WTC11 (cell line): ENCODE measurements at regions not wholly inside any gene's neighbourhood (a gene's known extent, or its start where the extent isn't known, plus 50 kb on each side); places are given as distances from the start of the nearest gene placed in this dataset.

Experiments
- CREB1 ChIP-seq: sonication (generic); formaldehyde crosslinking; IDR thresholded peaks from 2 replicates; pipeline ENCODE4 v1.8.0; 2023; ENCODE audit warnings: mild to moderate bottlenecking, missing genetic modification reagents
- NFYB ChIP-seq: sonication (generic); formaldehyde crosslinking; conservative IDR thresholded peaks from 2 replicates; pipeline ENCODE4 v1.8.0; 2022; ENCODE audit warnings: low read depth, missing genetic modification reagents
- SP1 ChIP-seq: sonication (generic); formaldehyde crosslinking; conservative IDR thresholded peaks from 2 replicates; pipeline ENCODE4 v1.8.1; 2022; ENCODE audit warnings: missing genetic modification reagents
- ZNF232 ChIP-seq: sonication (generic); formaldehyde crosslinking; IDR thresholded peaks from 2 replicates; pipeline ENCODE4 v1.8.0; 2022; ENCODE audit warnings: mild to moderate bottlenecking, missing genetic modification reagents
- TF ChIP-seq, protein P1 (sequence below): fragments of 200-600 bp; IDR thresholded peaks from 2 replicates; pipeline ENCODE4 v1.8.0; 2022; ENCODE audit warnings: antibody characterized with exemption
- TF ChIP-seq, protein P2 (sequence below): sonication (generic); formaldehyde crosslinking; IDR thresholded peaks from 2 replicates; pipeline ENCODE4 v1.8.1; 2022; ENCODE audit warnings: mild to moderate bottlenecking, moderate library complexity, missing genetic modification reagents

DNA sequence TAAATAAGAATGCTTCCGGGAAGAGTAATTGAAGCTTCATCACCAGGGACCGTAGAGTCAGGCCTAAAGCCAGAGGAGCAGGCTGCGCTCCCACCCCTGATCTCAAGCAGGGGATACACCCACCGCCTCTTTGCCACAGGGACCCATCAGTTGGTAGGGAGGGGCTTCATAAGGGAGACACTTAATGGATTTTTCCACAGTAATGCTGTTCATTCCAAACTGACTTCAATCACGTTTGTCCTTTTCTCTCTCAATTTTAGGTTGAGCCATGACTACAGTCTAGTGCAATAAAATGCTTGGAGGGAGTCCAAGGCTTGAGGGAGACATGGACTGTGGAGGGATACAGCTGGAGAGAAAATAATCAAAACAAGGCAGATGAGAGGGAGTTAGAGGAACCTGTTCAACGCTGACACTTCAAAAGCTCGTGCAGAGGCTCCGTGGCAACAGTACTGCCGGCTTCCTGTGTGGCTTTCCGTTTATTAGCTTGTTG, 111.5 kb downstream of the SEC16B start:
- TF ChIP-seq, protein P1, sequence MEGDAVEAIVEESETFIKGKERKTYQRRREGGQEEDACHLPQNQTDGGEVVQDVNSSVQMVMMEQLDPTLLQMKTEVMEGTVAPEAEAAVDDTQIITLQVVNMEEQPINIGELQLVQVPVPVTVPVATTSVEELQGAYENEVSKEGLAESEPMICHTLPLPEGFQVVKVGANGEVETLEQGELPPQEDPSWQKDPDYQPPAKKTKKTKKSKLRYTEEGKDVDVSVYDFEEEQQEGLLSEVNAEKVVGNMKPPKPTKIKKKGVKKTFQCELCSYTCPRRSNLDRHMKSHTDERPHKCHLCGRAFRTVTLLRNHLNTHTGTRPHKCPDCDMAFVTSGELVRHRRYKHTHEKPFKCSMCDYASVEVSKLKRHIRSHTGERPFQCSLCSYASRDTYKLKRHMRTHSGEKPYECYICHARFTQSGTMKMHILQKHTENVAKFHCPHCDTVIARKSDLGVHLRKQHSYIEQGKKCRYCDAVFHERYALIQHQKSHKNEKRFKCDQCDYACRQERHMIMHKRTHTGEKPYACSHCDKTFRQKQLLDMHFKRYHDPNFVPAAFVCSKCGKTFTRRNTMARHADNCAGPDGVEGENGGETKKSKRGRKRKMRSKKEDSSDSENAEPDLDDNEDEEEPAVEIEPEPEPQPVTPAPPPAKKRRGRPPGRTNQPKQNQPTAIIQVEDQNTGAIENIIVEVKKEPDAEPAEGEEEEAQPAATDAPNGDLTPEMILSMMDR = no peak
- TF ChIP-seq, protein P2, sequence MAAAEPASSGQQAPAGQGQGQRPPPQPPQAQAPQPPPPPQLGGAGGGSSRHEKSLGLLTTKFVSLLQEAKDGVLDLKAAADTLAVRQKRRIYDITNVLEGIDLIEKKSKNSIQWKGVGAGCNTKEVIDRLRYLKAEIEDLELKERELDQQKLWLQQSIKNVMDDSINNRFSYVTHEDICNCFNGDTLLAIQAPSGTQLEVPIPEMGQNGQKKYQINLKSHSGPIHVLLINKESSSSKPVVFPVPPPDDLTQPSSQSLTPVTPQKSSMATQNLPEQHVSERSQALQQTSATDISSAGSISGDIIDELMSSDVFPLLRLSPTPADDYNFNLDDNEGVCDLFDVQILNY (CRISPR knock-in tag) = no peak
- TF ChIP-seq NFYB (CRISPR knock-in tag) (no peak), CREB1 (CRISPR knock-in tag) (no peak), ZNF232 (no peak), SP1 (CRISPR knock-in tag) (no peak)
